ENCODE measurements at regions not wholly inside any gene's neighbourhood (a gene's known extent, or its start where the extent isn't known, plus 50 kb on each side); places are given as distances from the start of the nearest gene placed in this dataset.
"Not testable (repeated sequence)": the region's sequence is repeated elsewhere in the genome, so short reads cannot be mapped to it uniquely, and the experiment has no call there.

DNA sequence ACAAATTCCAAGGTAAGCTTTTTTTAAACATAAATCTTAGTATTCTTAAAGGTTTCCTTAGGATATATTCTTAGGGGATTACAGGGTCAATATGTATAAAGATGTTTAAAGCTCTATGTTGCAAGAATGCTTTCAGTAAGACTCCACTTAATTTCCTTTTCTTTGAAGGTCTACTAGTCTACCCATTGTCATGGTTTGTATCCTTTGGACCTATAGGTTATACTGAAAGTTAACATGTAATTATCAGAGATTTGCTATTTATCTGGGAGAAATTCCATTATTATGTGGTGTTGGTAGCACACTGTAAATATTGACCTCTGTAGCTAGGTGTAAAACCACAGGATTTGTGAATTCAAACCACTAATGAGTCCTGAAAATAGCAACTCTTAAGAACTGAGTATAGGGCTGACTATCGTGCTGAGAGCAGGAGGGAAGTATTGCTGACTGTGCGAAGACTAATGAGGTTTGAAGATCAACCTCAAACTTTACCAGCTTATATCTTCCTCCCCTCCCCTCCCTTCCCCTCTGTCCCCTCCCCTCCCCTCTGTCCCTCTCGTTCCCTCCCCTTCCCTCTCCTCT lies 85.6 kb downstream of the GADD45G start:
- TF ChIP-seq EP300 (IDR thresholded peaks at IDR 0.05), result no peak
- TF ChIP-seq, protein P1, sequence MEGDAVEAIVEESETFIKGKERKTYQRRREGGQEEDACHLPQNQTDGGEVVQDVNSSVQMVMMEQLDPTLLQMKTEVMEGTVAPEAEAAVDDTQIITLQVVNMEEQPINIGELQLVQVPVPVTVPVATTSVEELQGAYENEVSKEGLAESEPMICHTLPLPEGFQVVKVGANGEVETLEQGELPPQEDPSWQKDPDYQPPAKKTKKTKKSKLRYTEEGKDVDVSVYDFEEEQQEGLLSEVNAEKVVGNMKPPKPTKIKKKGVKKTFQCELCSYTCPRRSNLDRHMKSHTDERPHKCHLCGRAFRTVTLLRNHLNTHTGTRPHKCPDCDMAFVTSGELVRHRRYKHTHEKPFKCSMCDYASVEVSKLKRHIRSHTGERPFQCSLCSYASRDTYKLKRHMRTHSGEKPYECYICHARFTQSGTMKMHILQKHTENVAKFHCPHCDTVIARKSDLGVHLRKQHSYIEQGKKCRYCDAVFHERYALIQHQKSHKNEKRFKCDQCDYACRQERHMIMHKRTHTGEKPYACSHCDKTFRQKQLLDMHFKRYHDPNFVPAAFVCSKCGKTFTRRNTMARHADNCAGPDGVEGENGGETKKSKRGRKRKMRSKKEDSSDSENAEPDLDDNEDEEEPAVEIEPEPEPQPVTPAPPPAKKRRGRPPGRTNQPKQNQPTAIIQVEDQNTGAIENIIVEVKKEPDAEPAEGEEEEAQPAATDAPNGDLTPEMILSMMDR (IDR thresholded peaks at IDR 0.05), result no peak
- no peak for TF ChIP-seq POLR2AphosphoS5 (IDR thresholded peaks at IDR 0.05)
- no peak for TF ChIP-seq POLR2A (IDR thresholded peaks at IDR 0.05)
- Histone ChIP-seq H3K4me1 (no peaks in the 10 kb centered on the region), H3K4me3 (no peak overlapping the region), H3K9me3 (no peaks in the 10 kb centered on the region), H3K36me3 (no peaks in the 10 kb centered on the region), H3K27ac (no peak overlapping the region), H3K27me3 (no peaks in the 10 kb centered on the region)
- WGBS, 2 donors (ENCODE audit: low coverage in 1 of 2), result 71 to 76% methylated on average over 3 of the region's 3 CpGs
- no peak for ATAC-seq

DNA sequence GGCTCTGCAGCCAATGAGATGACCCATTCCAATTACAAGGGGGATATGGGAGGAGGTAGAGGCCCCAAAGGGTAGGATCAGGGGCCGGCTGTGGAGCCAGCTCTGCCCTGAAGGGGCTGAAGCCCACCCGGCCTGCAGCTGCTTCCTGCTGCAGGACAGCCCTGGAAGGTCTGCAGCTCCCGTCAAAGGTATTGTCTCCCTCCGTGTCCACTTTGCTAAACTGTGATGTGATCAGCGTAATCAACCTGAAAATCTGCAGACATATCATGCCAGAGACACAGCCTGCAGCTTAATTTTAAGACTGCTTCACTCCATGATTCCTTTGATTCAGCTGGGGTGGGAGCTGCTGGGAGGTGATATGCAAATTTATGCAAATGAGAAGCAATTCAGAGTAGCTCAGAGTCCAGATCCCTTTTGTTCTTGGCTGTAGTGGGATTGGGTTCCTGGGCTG lies 90.7 kb downstream of the GADD45G start:
- Histone ChIP-seq H3K36me3 (no peaks in the 10 kb centered on the region), H3K9me3 (no peaks in the 10 kb centered on the region), H3K4me1 (no peaks in the 10 kb centered on the region), H3K27ac (no peak overlapping the region), H3K4me3 (no peak overlapping the region), H3K27me3 (no peaks in the 10 kb centered on the region)
- 62 to 83% methylated on average over 1 to 5 of the region's 5 CpGs for WGBS, 2 donors (ENCODE audit: low coverage in 1 of 2)
- TF ChIP-seq, protein P1 (IDR thresholded peaks at IDR 0.05), result no peak
- TF ChIP-seq POLR2A (IDR thresholded peaks at IDR 0.05), result no peak
- TF ChIP-seq EP300 (IDR thresholded peaks at IDR 0.05), result no peak
- no peak for TF ChIP-seq POLR2AphosphoS5 (IDR thresholded peaks at IDR 0.05)
- ATAC-seq, result no peak

DNA sequence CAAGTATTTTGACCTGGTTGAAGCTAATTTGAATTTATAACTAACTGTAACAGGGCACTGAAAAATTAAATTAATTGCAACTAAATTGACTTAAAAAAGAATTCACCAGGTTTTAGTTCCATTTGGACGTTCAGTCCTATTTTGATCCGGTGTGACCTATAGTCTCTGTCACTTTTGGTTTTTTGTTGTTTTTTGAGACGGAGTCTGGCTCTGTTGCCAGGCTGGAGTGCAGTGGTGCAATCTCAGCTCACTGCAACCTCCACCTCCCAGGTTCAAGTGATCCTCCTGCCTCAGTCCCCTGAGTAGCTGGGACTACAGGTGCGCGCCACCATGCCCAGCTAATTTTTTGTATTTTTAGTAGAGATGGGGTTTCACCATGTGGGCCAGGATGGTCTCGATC lies 91.2 kb downstream of the GADD45G start:
- H3K4me3 ChIP-seq, H3K36me3 ChIP-seq, ATAC-seq, H3K27ac ChIP-seq, H3K4me1 ChIP-seq, H3K27me3 ChIP-seq, H3K9me3 ChIP-seq: not testable (repeated sequence)
- WGBS, 2 donors (ENCODE audit: low coverage in 1 of 2), result 80 to 90% methylated on average over 1 to 6 of the region's 6 CpGs

DNA sequence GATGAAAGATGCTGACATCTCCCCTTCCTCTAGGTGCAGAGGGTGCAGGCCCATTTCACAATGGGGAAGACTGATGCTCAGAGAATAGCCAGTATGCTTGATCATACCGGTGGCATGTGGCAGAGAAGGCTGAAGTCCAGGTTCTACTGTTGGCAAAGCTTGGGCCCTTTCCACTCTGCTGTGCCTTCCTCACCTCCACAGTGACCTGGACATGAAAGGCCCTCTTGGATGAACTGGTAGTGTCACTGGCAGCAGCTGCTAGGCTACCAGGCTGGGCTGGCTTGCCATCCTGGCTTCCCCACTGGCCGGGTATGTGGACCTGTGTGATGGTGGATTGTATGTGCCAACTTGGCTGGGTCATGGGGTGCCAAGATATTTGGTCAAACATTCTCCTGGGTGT lies 92.0 kb downstream of the GADD45G start:
- Histone ChIP-seq H3K4me1 (no peaks in the 10 kb centered on the region), H3K9me3 (no peaks in the 10 kb centered on the region), H3K27ac (no peak overlapping the region), H3K4me3 (no peak overlapping the region), H3K27me3 (no peaks in the 10 kb centered on the region), H3K36me3 (no peaks in the 10 kb centered on the region)
- 80% methylated on average over 1 of the region's 2 CpGs; no CpG with 5 or more reads in 1 of the 2 donors for WGBS, 2 donors (ENCODE audit: low coverage in 1 of 2)
- ATAC-seq, result no peak
- no peak for TF ChIP-seq POLR2A (IDR thresholded peaks at IDR 0.05)
- TF ChIP-seq POLR2AphosphoS5 (IDR thresholded peaks at IDR 0.05), result no peak
- TF ChIP-seq, protein P1 (IDR thresholded peaks at IDR 0.05), result no peak
- no peak for TF ChIP-seq EP300 (IDR thresholded peaks at IDR 0.05)

DNA sequence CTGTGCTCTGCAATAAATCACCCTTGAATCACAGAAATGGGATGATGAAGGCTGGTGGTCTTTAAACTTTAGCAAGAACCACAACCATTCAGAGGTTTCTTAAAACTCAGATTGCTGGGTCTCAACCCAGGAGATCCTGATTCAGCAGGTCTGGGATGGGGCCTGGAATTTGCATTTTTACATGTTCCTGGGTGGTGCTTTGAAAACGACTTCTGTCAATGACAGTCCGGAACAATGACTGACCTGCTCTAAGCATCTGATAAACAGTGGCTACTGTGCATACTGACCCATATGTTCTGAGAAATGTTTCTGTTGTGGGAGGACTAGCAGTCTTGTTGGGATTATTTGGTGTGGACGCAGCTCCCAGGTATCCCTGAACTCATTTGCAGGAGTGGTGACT lies 92.7 kb downstream of the GADD45G start:
- no peak for ATAC-seq
- Histone ChIP-seq H3K36me3 (no peaks in the 10 kb centered on the region), H3K4me3 (no peak overlapping the region), H3K9me3 (no peaks in the 10 kb centered on the region), H3K27me3 (no peaks in the 10 kb centered on the region), H3K27ac (no peak overlapping the region), H3K4me1 (no peaks in the 10 kb centered on the region)
- TF ChIP-seq, protein P1 (IDR thresholded peaks at IDR 0.05), result no peak
- TF ChIP-seq POLR2A (IDR thresholded peaks at IDR 0.05) (no peak), POLR2AphosphoS5 (IDR thresholded peaks at IDR 0.05) (no peak), EP300 (IDR thresholded peaks at IDR 0.05) (no peak)
- WGBS, 2 donors (ENCODE audit: low coverage in 1 of 2), result 70 to 100% methylated on average over 1 to 2 of the region's 3 CpGs

Measured in gastroesophageal sphincter (tissue), 4 donors.